ENCODE measurements at regions not wholly inside any gene's neighbourhood (a gene's known extent, or its start where the extent isn't known, plus 50 kb on each side); places are given as distances from the start of the nearest gene placed in this dataset.

DNA sequence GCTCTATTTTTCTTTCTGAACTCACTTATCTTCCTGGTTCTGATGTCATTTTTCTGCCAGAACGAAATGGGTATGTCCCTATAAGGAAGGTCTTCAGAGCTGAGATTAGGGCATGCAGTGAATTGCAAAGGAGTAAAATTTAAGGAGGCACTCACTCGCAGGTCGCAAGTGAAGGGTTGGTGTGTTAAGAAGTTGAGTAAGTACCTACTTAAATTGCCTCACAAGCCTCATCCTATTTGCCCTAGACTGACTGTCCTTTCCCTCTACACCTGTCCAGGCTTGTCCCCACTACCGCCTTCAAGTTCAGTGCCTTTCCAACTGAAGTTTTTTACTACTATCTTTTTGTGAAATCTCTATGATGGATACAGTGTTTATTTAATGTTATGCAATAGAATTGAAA, 191.5 kb downstream of the AHR start:
- ChIA-PET POLR2A (no interaction called here), CTCF (interaction anchor here (1.3 kb wide), 1 partner anchor 10 kb away, joined by 3 read pairs; no protein-coding TSS in a partner anchor)
- H3K27me3 ChIP-seq (replicated peaks in 2 of 5; ENCODE audit: control insufficient read depth in 4 of 5, insufficient read depth in 5 of 5, low read length in 4 of 5), result no peaks in the 10 kb centered on the region
- no peaks in the 10 kb centered on the region for H3K4me1 ChIP-seq (ENCODE audit: control extremely low read depth in 1 of 4, control insufficient read depth in 4 of 4, insufficient read depth in 4 of 4, low read length in 3 of 4)
- H3K27ac ChIP-seq (ENCODE audit: insufficient read depth in 1 of 2, low read depth in 1 of 2, low read length in 2 of 2, poor library complexity in 1 of 2, severe bottlenecking in 2 of 2), result no peak overlapping the region
- no peak for DNase-seq
- H3K9me3 ChIP-seq (ENCODE audit: control extremely low read depth in 1 of 5, control insufficient read depth in 4 of 5, insufficient read depth in 2 of 5, low read depth in 1 of 5, low read length in 4 of 5), result no peaks in the 10 kb centered on the region
- no CpG with 5 or more reads among the region's 4 CpGs for WGBS (ENCODE audit: insufficient coverage)
- no peaks in the 10 kb centered on the region for H3K36me3 ChIP-seq (ENCODE audit: control insufficient read depth in 4 of 4, insufficient read depth in 4 of 4, low read length in 3 of 4)
- no peak overlapping the region for H3K4me3 ChIP-seq (ENCODE audit: control insufficient read depth in 1 of 7, extremely low read depth in 1 of 7, insufficient read depth in 4 of 7, low read depth in 2 of 7, low read length in 6 of 7)

DNA sequence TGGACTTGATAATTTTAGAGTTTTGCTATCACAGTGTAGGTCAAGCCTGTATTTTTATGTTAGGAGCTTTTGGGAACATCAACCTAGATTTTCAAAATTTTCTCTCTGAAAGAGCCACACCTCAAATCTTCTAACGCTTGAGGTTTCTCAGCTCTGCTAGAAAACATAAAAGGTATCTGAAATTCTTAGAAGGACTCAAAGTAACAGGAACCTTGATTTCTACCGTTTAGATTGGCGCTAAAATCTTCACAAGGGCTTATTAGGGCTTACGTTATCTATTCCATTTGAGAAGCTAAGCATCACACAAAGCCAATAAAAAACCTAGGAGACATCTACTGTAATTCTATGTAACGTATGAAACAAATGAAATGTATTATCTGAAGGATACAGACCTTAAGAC, 192.4 kb downstream of the AHR start:
- no peaks in the 10 kb centered on the region for H3K27me3 ChIP-seq (replicated peaks in 2 of 5; ENCODE audit: control insufficient read depth in 4 of 5, insufficient read depth in 5 of 5, low read length in 4 of 5)
- H3K4me1 ChIP-seq (ENCODE audit: control extremely low read depth in 1 of 4, control insufficient read depth in 4 of 4, insufficient read depth in 4 of 4, low read length in 3 of 4), result no peaks in the 10 kb centered on the region
- no peak for DNase-seq
- H3K36me3 ChIP-seq (ENCODE audit: control insufficient read depth in 4 of 4, insufficient read depth in 4 of 4, low read length in 3 of 4), result no peaks in the 10 kb centered on the region
- no peak overlapping the region for H3K4me3 ChIP-seq (ENCODE audit: control insufficient read depth in 1 of 7, extremely low read depth in 1 of 7, insufficient read depth in 4 of 7, low read depth in 2 of 7, low read length in 6 of 7)
- CTCF ChIA-PET, result interaction anchor here (0.6 to 1.5 kb wide), 3 partner anchors 8 to 508 kb away, joined by 3 to 4 read pairs (median 3); no protein-coding TSS in a partner anchor
- POLR2A ChIA-PET, result no interaction called here
- H3K27ac ChIP-seq (ENCODE audit: insufficient read depth in 1 of 2, low read depth in 1 of 2, low read length in 2 of 2, poor library complexity in 1 of 2, severe bottlenecking in 2 of 2), result no peak overlapping the region
- no peaks in the 10 kb centered on the region for H3K9me3 ChIP-seq (ENCODE audit: control extremely low read depth in 1 of 5, control insufficient read depth in 4 of 5, insufficient read depth in 2 of 5, low read depth in 1 of 5, low read length in 4 of 5)
- WGBS (ENCODE audit: insufficient coverage), result 93% methylated on average over 3 of the region's 5 CpGs

GRCh38 chr7:17492437-17492836, 194.0 kb downstream of the AHR start:
- Histone ChIP-seq H3K4me3 (ENCODE audit: control insufficient read depth in 1 of 7, extremely low read depth in 1 of 7, insufficient read depth in 4 of 7, low read depth in 2 of 7, low read length in 6 of 7) (no peak overlapping the region), H3K27ac (ENCODE audit: insufficient read depth in 1 of 2, low read depth in 1 of 2, low read length in 2 of 2, poor library complexity in 1 of 2, severe bottlenecking in 2 of 2) (no peak overlapping the region), H3K27me3 (replicated peaks in 2 of 5; ENCODE audit: control insufficient read depth in 4 of 5, insufficient read depth in 5 of 5, low read length in 4 of 5) (no peaks in the 10 kb centered on the region), H3K4me1 (ENCODE audit: control extremely low read depth in 1 of 4, control insufficient read depth in 4 of 4, insufficient read depth in 4 of 4, low read length in 3 of 4) (no peaks in the 10 kb centered on the region), H3K36me3 (ENCODE audit: control insufficient read depth in 4 of 4, insufficient read depth in 4 of 4, low read length in 3 of 4) (no peaks in the 10 kb centered on the region), H3K9me3 (ENCODE audit: control extremely low read depth in 1 of 5, control insufficient read depth in 4 of 5, insufficient read depth in 2 of 5, low read depth in 1 of 5, low read length in 4 of 5) (no peaks in the 10 kb centered on the region)
- POLR2A ChIA-PET, result interaction anchor here (0.6 kb wide), 1 partner anchor 696 kb away, joined by 4 read pairs; no protein-coding TSS in a partner anchor
- WGBS (ENCODE audit: insufficient coverage), result 95% methylated on average over 3 of the region's 4 CpGs
- no peak for DNase-seq
- CTCF ChIA-PET, result interaction anchor here (1.0 to 1.5 kb wide), 2 partner anchors 8 to 10 kb away, joined by 3 to 4 read pairs; no protein-coding TSS in a partner anchor

GRCh38 chr7:17493446-17493845, 195.0 kb downstream of the AHR start:
- Histone ChIP-seq H3K36me3 (ENCODE audit: control insufficient read depth in 4 of 4, insufficient read depth in 4 of 4, low read length in 3 of 4) (no peaks in the 10 kb centered on the region), H3K27me3 (replicated peaks in 2 of 5; ENCODE audit: control insufficient read depth in 4 of 5, insufficient read depth in 5 of 5, low read length in 4 of 5) (no peaks in the 10 kb centered on the region), H3K4me1 (ENCODE audit: control extremely low read depth in 1 of 4, control insufficient read depth in 4 of 4, insufficient read depth in 4 of 4, low read length in 3 of 4) (no peaks in the 10 kb centered on the region), H3K4me3 (ENCODE audit: control insufficient read depth in 1 of 7, extremely low read depth in 1 of 7, insufficient read depth in 4 of 7, low read depth in 2 of 7, low read length in 6 of 7) (no peak overlapping the region), H3K27ac (ENCODE audit: insufficient read depth in 1 of 2, low read depth in 1 of 2, low read length in 2 of 2, poor library complexity in 1 of 2, severe bottlenecking in 2 of 2) (no peak overlapping the region), H3K9me3 (ENCODE audit: control extremely low read depth in 1 of 5, control insufficient read depth in 4 of 5, insufficient read depth in 2 of 5, low read depth in 1 of 5, low read length in 4 of 5) (no peaks in the 10 kb centered on the region)
- POLR2A ChIA-PET, result no interaction called here
- no CpG with 5 or more reads among the region's 2 CpGs for WGBS (ENCODE audit: insufficient coverage)
- DNase-seq, result no peak
- CTCF ChIA-PET, result interaction anchor here (1.0 kb wide), 1 partner anchor 9 kb away, joined by 3 read pairs; no protein-coding TSS in a partner anchor

GRCh38 chr7:17495655-17496394, 197.4 kb downstream of the AHR start:
- Histone ChIP-seq H3K27me3 (replicated peaks in 2 of 5; ENCODE audit: control insufficient read depth in 4 of 5, insufficient read depth in 5 of 5, low read length in 4 of 5) (no peaks in the 10 kb centered on the region), H3K9me3 (ENCODE audit: control extremely low read depth in 1 of 5, control insufficient read depth in 4 of 5, insufficient read depth in 2 of 5, low read depth in 1 of 5, low read length in 4 of 5) (no peaks in the 10 kb centered on the region), H3K36me3 (ENCODE audit: control insufficient read depth in 4 of 4, insufficient read depth in 4 of 4, low read length in 3 of 4) (no peaks in the 10 kb centered on the region), H3K4me1 (ENCODE audit: control extremely low read depth in 1 of 4, control insufficient read depth in 4 of 4, insufficient read depth in 4 of 4, low read length in 3 of 4) (no peaks in the 10 kb centered on the region), H3K27ac (ENCODE audit: insufficient read depth in 1 of 2, low read depth in 1 of 2, low read length in 2 of 2, poor library complexity in 1 of 2, severe bottlenecking in 2 of 2) (no peak overlapping the region), H3K4me3 (ENCODE audit: control insufficient read depth in 1 of 7, extremely low read depth in 1 of 7, insufficient read depth in 4 of 7, low read depth in 2 of 7, low read length in 6 of 7) (no peak overlapping the region)
- DNase-seq, result no peak
- WGBS (ENCODE audit: insufficient coverage), result 100% methylated on average over 1 of the region's 2 CpGs
- ChIA-PET POLR2A (no interaction called here), CTCF (interaction anchor here (0.6 kb wide), 1 partner anchor 11 kb away, joined by 3 read pairs; no protein-coding TSS in a partner anchor)

GRCh38 chr7:17497136-17497535, 198.7 kb downstream of the AHR start:
- POLR2A ChIA-PET, result no interaction called here
- no peaks in the 10 kb centered on the region for H3K4me1 ChIP-seq (ENCODE audit: control extremely low read depth in 1 of 4, control insufficient read depth in 4 of 4, insufficient read depth in 4 of 4, low read length in 3 of 4)
- DNase-seq, result no peak
- H3K36me3 ChIP-seq (ENCODE audit: control insufficient read depth in 4 of 4, insufficient read depth in 4 of 4, low read length in 3 of 4), result no peaks in the 10 kb centered on the region
- H3K27me3 ChIP-seq (replicated peaks in 2 of 5; ENCODE audit: control insufficient read depth in 4 of 5, insufficient read depth in 5 of 5, low read length in 4 of 5), result no peaks in the 10 kb centered on the region
- CTCF ChIA-PET, result no interaction called here
- WGBS (ENCODE audit: insufficient coverage), result 100% methylated on average over 1 of the region's 1 CpG
- H3K4me3 ChIP-seq (ENCODE audit: control insufficient read depth in 1 of 7, extremely low read depth in 1 of 7, insufficient read depth in 4 of 7, low read depth in 2 of 7, low read length in 6 of 7), result no peak overlapping the region
- H3K27ac ChIP-seq (ENCODE audit: insufficient read depth in 1 of 2, low read depth in 1 of 2, low read length in 2 of 2, poor library complexity in 1 of 2, severe bottlenecking in 2 of 2), result no peak overlapping the region
- no peaks in the 10 kb centered on the region for H3K9me3 ChIP-seq (ENCODE audit: control extremely low read depth in 1 of 5, control insufficient read depth in 4 of 5, insufficient read depth in 2 of 5, low read depth in 1 of 5, low read length in 4 of 5)

GRCh38 chr7:17497549-17498167, 199.2 kb downstream of the AHR start:
- H3K36me3 ChIP-seq (ENCODE audit: control insufficient read depth in 4 of 4, insufficient read depth in 4 of 4, low read length in 3 of 4), result no peaks in the 10 kb centered on the region
- CTCF ChIA-PET, result no interaction called here
- H3K4me3 ChIP-seq (ENCODE audit: control insufficient read depth in 1 of 7, extremely low read depth in 1 of 7, insufficient read depth in 4 of 7, low read depth in 2 of 7, low read length in 6 of 7), result no peak overlapping the region
- peak in 1 of 3 donors; percentile 27 for DNase-seq
- no peaks in the 10 kb centered on the region for H3K4me1 ChIP-seq (ENCODE audit: control extremely low read depth in 1 of 4, control insufficient read depth in 4 of 4, insufficient read depth in 4 of 4, low read length in 3 of 4)
- POLR2A ChIA-PET, result no interaction called here
- 100% methylated on average over 1 of the region's 5 CpGs for WGBS (ENCODE audit: insufficient coverage)
- no peak overlapping the region for H3K27ac ChIP-seq (ENCODE audit: insufficient read depth in 1 of 2, low read depth in 1 of 2, low read length in 2 of 2, poor library complexity in 1 of 2, severe bottlenecking in 2 of 2)
- H3K9me3 ChIP-seq (ENCODE audit: control extremely low read depth in 1 of 5, control insufficient read depth in 4 of 5, insufficient read depth in 2 of 5, low read depth in 1 of 5, low read length in 4 of 5), result no peaks in the 10 kb centered on the region
- no peaks in the 10 kb centered on the region for H3K27me3 ChIP-seq (replicated peaks in 2 of 5; ENCODE audit: control insufficient read depth in 4 of 5, insufficient read depth in 5 of 5, low read length in 4 of 5)
